H1 (cell line): ENCODE measurements at regions not wholly inside any gene's neighbourhood (a gene's known extent, or its start where the extent isn't known, plus 50 kb on each side); places are given as distances from the start of the nearest gene placed in this dataset.

ENCODE experiments used
- EZH2 ChIP-seq: fragments of 200-600 bp; sonication (generic); IDR thresholded peaks from 2 replicates; pipeline ENCODE4 v1.7.1; 2012; ENCODE audit warnings: low read depth, mild to moderate bottlenecking, moderate library complexity, low read length, inconsistent platforms; ENCODE audit not compliant: severe bottlenecking
- NRF1 ChIP-seq: IDR thresholded peaks from 2 replicates; pipeline ENCODE4 v1.6.1; 2011; ENCODE audit warnings: mild to moderate bottlenecking, low read depth, low read length, improper control_type of control experiment
- POLR2A ChIP-seq, 2 experiments: IDR thresholded peaks; 1 replicate in 1 of 2; 2 replicates in 1 of 2; pipeline ENCODE4 v1.6.1; 2011; ENCODE audit warnings: low read depth in 2 of 2, low read length in 2 of 2, mild to moderate bottlenecking in 2 of 2; ENCODE audit errors: control extremely low read depth in 1 of 2
- POLR2AphosphoS5 ChIP-seq: IDR thresholded peaks from 2 replicates; pipeline ENCODE4 v1.6.1; 2011; ENCODE audit warnings: low read depth, low read length
- POU5F1 ChIP-seq: IDR thresholded peaks from 2 replicates; pipeline ENCODE4 v1.6.1; 2011; ENCODE audit warnings: low read depth, mild to moderate bottlenecking, low read length, moderate library complexity
- TBP ChIP-seq: IDR thresholded peaks from 2 replicates; pipeline ENCODE4 v1.6.1; 2011; ENCODE audit warnings: low read depth, low read length, improper control_type of control experiment
- TF ChIP-seq, protein P1 (sequence below), 3 experiments: IDR thresholded peaks; 1 replicate in 2 of 3; 2 replicates in 1 of 3; pipeline versions ENCODE4 v1.5.1 to v1.6.1; 2011; ENCODE audit warnings: low read length in 3 of 3, mild to moderate bottlenecking in 3 of 3, inconsistent platforms in 2 of 3, low read depth in 1 of 3, moderate library complexity in 1 of 3; ENCODE audit not compliant: insufficient read depth in 1 of 3; ENCODE audit errors: control extremely low read depth in 1 of 3

DNA sequence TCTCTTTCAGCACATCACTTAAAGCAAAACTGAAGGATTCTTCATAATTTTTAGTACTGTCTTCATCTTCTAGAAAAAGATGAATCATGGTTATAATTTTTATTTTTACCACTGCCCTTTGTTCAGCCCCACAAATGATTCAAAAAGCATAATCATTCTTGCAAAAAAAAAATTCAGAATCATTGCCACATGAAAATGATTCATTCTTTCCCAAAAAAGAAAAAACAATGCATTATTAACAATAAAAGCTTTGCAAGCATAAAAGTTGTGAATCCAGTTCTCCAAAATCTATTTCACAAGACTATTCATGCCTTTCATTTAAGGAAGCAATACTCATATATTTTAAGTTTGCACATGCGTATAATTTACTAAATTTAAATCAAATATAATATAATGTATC is 204.8 kb downstream of the RBM43 start:
- TF ChIP-seq EZH2 (no peak), POLR2AphosphoS5 (no peak), NRF1 (no peak), POU5F1 (no peak), POLR2A (IDR thresholded peaks at IDR 0.05; ENCODE audit: control extremely low read depth in 1 of 2, low read depth in 2 of 2, low read length in 2 of 2) (no peak), TBP (no peak)
- TF ChIP-seq, protein P1, sequence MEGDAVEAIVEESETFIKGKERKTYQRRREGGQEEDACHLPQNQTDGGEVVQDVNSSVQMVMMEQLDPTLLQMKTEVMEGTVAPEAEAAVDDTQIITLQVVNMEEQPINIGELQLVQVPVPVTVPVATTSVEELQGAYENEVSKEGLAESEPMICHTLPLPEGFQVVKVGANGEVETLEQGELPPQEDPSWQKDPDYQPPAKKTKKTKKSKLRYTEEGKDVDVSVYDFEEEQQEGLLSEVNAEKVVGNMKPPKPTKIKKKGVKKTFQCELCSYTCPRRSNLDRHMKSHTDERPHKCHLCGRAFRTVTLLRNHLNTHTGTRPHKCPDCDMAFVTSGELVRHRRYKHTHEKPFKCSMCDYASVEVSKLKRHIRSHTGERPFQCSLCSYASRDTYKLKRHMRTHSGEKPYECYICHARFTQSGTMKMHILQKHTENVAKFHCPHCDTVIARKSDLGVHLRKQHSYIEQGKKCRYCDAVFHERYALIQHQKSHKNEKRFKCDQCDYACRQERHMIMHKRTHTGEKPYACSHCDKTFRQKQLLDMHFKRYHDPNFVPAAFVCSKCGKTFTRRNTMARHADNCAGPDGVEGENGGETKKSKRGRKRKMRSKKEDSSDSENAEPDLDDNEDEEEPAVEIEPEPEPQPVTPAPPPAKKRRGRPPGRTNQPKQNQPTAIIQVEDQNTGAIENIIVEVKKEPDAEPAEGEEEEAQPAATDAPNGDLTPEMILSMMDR (IDR thresholded peaks at IDR 0.05; ENCODE audit: control extremely low read depth in 1 of 3, insufficient read depth in 1 of 3, low read depth in 1 of 3, low read length in 3 of 3): no peak
